Sigmoid colon (tissue), 6 donors: ENCODE measurements at regions not wholly inside any gene's neighbourhood (a gene's known extent, or its start where the extent isn't known, plus 50 kb on each side); places are given as distances from the start of the nearest gene placed in this dataset.

Source experiments
- DNase-seq: peaks from one replicate; pipeline ENCODE4 v3.0.0-alpha.2; 2019
- H3K27ac ChIP-seq, 4 donors: fragments of 200-600 bp; sonication (generic); one replicate each; pipeline ENCODE4 v1.5.1; 2016 to 2019; ENCODE audit warnings: mild to moderate bottlenecking in 1 of 4
- H3K27me3 ChIP-seq, 3 donors: fragments of 200-600 bp; sonication (generic); one replicate each; pipeline ENCODE4 v1.5.1; 2019; ENCODE audit warnings: mild to moderate bottlenecking in 1 of 3
- H3K36me3 ChIP-seq, 4 donors: fragments of 200-600 bp; sonication (generic); one replicate each; pipeline ENCODE4 v1.5.1; 2016 to 2019
- H3K4me1 ChIP-seq, 4 donors: fragments of 200-600 bp; sonication (generic); one replicate each; pipeline ENCODE4 v1.5.1; 2017 to 2019
- H3K4me3 ChIP-seq, 4 donors: fragments of 200-600 bp; sonication (generic); one replicate each; pipeline ENCODE4 v1.5.1; 2017 to 2019; ENCODE audit warnings: mild to moderate bottlenecking in 2 of 4, moderate library complexity in 1 of 4
- H3K9me3 ChIP-seq, 4 donors: fragments of 200-600 bp in 3 of 4; sonication (generic) in 3 of 4; one replicate each; pipeline versions ENCODE4 v1.5.1 to v1.6.1; 2013 to 2019
- EP300 ChIP-seq, 4 donors: sonication (generic); formaldehyde crosslinking; IDR thresholded peaks; one replicate each; pipeline ENCODE4 v1.6.1; 2017; ENCODE audit warnings: antibody characterized with exemption in 4 of 4
- POLR2A ChIP-seq, 2 donors: fragments of 450-650 bp; IDR thresholded peaks; one replicate each; pipeline ENCODE4 v1.6.1; 2016; ENCODE audit warnings: antibody characterized with exemption in 2 of 2, mild to moderate bottlenecking in 2 of 2, moderate library complexity in 2 of 2
- POLR2AphosphoS5 ChIP-seq, 4 donors: sonication (generic); formaldehyde crosslinking; IDR thresholded peaks; one replicate each; pipeline ENCODE4 v1.6.1; 2017; ENCODE audit warnings: antibody characterized with exemption in 4 of 4
- whole genome bisulfite sequencing, 2 donors: extraction: QIAGEN DNeasy Blood & Tissue Kit; methylation state at CpG; one replicate each; pipeline ENCODE4 v1.1.7; 2013; 5-methylcytosine and 5-hydroxymethylcytosine counted together
- intact Hi-C: fragments of 100-400 bp; cut with DNase I; formaldehyde crosslinking; loops from one replicate; pipeline ENCODE4 v1.15.1; 2023
- TF ChIP-seq, protein P1 (sequence below), 4 experiments: fragments of 450-650 bp in 3 of 4; fragments of 200-600 bp in 1 of 4; IDR thresholded peaks; one replicate each; pipeline ENCODE4 v1.5.1; 2016 to 2019; ENCODE audit warnings: antibody characterized with exemption in 4 of 4, mild to moderate bottlenecking in 3 of 4, moderate library complexity in 2 of 4
- donor health status: healthy with polysubstance abuse.
- donor health status: healthy.

GRCh38 chr11:105372206-105372605, 232.6 kb upstream of the CARD18 start:
- WGBS, 2 donors: 68 to 72% methylated on average over 6 of the region's 6 CpGs
- DNase-seq: no peak
- no peaks in the 10 kb centered on the region for H3K4me1 ChIP-seq
- intact Hi-C loops: no loop called here
- peaks cover 0 to 2% (median 0%) of the 10 kb centered on the region in 4 donors for H3K9me3 ChIP-seq
- H3K27ac ChIP-seq: no peak overlapping the region
- no peaks in the 10 kb centered on the region for H3K27me3 ChIP-seq
- H3K4me3 ChIP-seq: no peak overlapping the region
- no peaks in the 10 kb centered on the region for H3K36me3 ChIP-seq
- TF ChIP-seq EP300 (IDR thresholded peaks at IDR 0.05) (no peak), POLR2A (IDR thresholded peaks at IDR 0.05) (no peak), POLR2AphosphoS5 (IDR thresholded peaks at IDR 0.05) (no peak)
- TF ChIP-seq, protein P1, sequence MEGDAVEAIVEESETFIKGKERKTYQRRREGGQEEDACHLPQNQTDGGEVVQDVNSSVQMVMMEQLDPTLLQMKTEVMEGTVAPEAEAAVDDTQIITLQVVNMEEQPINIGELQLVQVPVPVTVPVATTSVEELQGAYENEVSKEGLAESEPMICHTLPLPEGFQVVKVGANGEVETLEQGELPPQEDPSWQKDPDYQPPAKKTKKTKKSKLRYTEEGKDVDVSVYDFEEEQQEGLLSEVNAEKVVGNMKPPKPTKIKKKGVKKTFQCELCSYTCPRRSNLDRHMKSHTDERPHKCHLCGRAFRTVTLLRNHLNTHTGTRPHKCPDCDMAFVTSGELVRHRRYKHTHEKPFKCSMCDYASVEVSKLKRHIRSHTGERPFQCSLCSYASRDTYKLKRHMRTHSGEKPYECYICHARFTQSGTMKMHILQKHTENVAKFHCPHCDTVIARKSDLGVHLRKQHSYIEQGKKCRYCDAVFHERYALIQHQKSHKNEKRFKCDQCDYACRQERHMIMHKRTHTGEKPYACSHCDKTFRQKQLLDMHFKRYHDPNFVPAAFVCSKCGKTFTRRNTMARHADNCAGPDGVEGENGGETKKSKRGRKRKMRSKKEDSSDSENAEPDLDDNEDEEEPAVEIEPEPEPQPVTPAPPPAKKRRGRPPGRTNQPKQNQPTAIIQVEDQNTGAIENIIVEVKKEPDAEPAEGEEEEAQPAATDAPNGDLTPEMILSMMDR (IDR thresholded peaks at IDR 0.05): no peak

DNA sequence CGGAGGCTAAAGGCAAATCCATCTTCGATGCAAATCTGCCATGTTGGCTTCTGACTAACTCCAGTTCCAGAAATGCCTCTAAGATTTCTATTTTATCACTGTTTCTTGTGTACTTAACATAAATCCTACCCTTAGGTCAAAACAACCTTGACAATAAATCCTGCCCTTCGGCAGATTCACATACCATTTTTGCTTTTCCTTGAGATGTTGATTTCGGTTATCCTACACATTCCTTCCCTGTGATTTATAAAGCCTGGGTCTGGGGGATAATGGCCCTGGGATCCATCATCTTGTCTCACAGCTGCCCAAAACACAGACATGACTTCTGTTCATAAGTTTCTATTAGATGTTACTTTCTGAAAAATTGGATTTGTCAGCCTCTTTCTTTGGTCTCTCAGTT, 231.7 kb upstream of the CARD18 start:
- no peaks in the 10 kb centered on the region for H3K4me1 ChIP-seq
- WGBS, 2 donors: 71 to 76% methylated on average over 4 of the region's 4 CpGs
- no peaks in the 10 kb centered on the region for H3K27me3 ChIP-seq
- H3K36me3 ChIP-seq: no peaks in the 10 kb centered on the region
- peaks cover 0 to 2% (median 0%) of the 10 kb centered on the region in 4 donors for H3K9me3 ChIP-seq
- intact Hi-C loops: no loop called here
- TF ChIP-seq, protein P1 (IDR thresholded peaks at IDR 0.05): no peak
- TF ChIP-seq EP300 (IDR thresholded peaks at IDR 0.05) (no peak), POLR2AphosphoS5 (IDR thresholded peaks at IDR 0.05) (no peak), POLR2A (IDR thresholded peaks at IDR 0.05) (no peak)
- no peak overlapping the region for H3K27ac ChIP-seq
- no peak overlapping the region for H3K4me3 ChIP-seq
- DNase-seq: no peak

GRCh38 chr11:105368711-105369110, 229.1 kb upstream of the CARD18 start:
- intact Hi-C loops: no loop called here
- Histone ChIP-seq H3K4me3 (no peak overlapping the region), H3K4me1 (no peaks in the 10 kb centered on the region), H3K27ac (no peak overlapping the region), H3K9me3 (no peaks in the 10 kb centered on the region), H3K36me3 (no peaks in the 10 kb centered on the region), H3K27me3 (no peaks in the 10 kb centered on the region)
- no peak for TF ChIP-seq POLR2A (IDR thresholded peaks at IDR 0.05)
- WGBS, 2 donors: 43 to 65% methylated on average over 6 of the region's 6 CpGs
- no peak for DNase-seq

- Histone ChIP-seq H3K4me1 (no peaks in the 10 kb centered on the region), H3K4me3 (no peak overlapping the region), H3K36me3 (no peaks in the 10 kb centered on the region), H3K27ac (no peak overlapping the region), H3K27me3 (no peaks in the 10 kb centered on the region), H3K9me3 (no peaks in the 10 kb centered on the region)
- intact Hi-C loops: no loop called here
- TF ChIP-seq POLR2AphosphoS5 (IDR thresholded peaks at IDR 0.05) (no peak), EP300 (IDR thresholded peaks at IDR 0.05) (no peak), POLR2A (IDR thresholded peaks at IDR 0.05) (no peak)
- TF ChIP-seq, protein P1 (IDR thresholded peaks at IDR 0.05): no peak
- DNase-seq: no peak
These were observed 227.6 kb upstream of the CARD18 start for GRCh38 chr11:105367129-105367528.

- no peak for DNase-seq
- Histone ChIP-seq H3K4me3 (no peak overlapping the region), H3K27ac (no peak overlapping the region), H3K36me3 (no peaks in the 10 kb centered on the region), H3K9me3 (no peaks in the 10 kb centered on the region), H3K27me3 (no peaks in the 10 kb centered on the region), H3K4me1 (no peaks in the 10 kb centered on the region)
- intact Hi-C loops: no loop called here
- TF ChIP-seq, protein P1 (IDR thresholded peaks at IDR 0.05): no peak
- TF ChIP-seq EP300 (IDR thresholded peaks at IDR 0.05): no peak
- no peak for TF ChIP-seq POLR2A (IDR thresholded peaks at IDR 0.05)
- no peak for TF ChIP-seq POLR2AphosphoS5 (IDR thresholded peaks at IDR 0.05)
- 79 to 84% methylated on average over 1 of the region's 1 CpG for WGBS, 2 donors
These were observed 222.1 kb upstream of the CARD18 start for GRCh38 chr11:105361651-105362050.
